ENCODE measurements at regions not wholly inside any gene's neighbourhood (a gene's known extent, or its start where the extent isn't known, plus 50 kb on each side); places are given as distances from the start of the nearest gene placed in this dataset.

- DNase-seq (ENCODE audit: insufficient read length, low spot score): no peak
- FAIRE-seq: no peak
- TF ChIP-seq SPI1 (IDR thresholded peaks at IDR 0.05; ENCODE audit: low read depth, low read length) (no peak), POLR2AphosphoS5 (IDR thresholded peaks at IDR 0.05; ENCODE audit: low read depth, low read length) (no peak)
Observed at GRCh38 chr1:218728898-218729565, 383.9 kb downstream of the TGFB2 start.

GRCh38 chr1:218735436-218736032, 390.4 kb downstream of the TGFB2 start:
- FAIRE-seq (no peak), DNase-seq (ENCODE audit: insufficient read length, low spot score) (no peak)
- TF ChIP-seq TAF1 (IDR thresholded peaks at IDR 0.05; ENCODE audit: low read depth, low read length): no peak
- TF ChIP-seq POU2F2 (IDR thresholded peaks at IDR 0.05; ENCODE audit: low read depth, low read length): no peak
- TF ChIP-seq POLR2AphosphoS5 (IDR thresholded peaks at IDR 0.05; ENCODE audit: low read depth, low read length): no peak

- FAIRE-seq: no peak
- TF ChIP-seq TAF1 (IDR thresholded peaks at IDR 0.05; ENCODE audit: low read depth, low read length): no peak
- no peak for TF ChIP-seq POLR2A (IDR thresholded peaks at IDR 0.05; ENCODE audit: low read depth, low read length)
- no peak for TF ChIP-seq SPI1 (IDR thresholded peaks at IDR 0.05; ENCODE audit: low read depth, low read length)
- TF ChIP-seq PAX5 (IDR thresholded peaks at IDR 0.05; ENCODE audit: insufficient read depth, low read length, severe bottlenecking): no peak
- TF ChIP-seq POLR2AphosphoS5 (IDR thresholded peaks at IDR 0.05; ENCODE audit: low read depth, low read length): no peak
- TF ChIP-seq POU2F2 (IDR thresholded peaks at IDR 0.05; ENCODE audit: low read depth, low read length): no peak
- no peak for DNase-seq (ENCODE audit: insufficient read length, low spot score)
Observed at GRCh38 chr1:218739426-218739825, 394.3 kb downstream of the TGFB2 start.

GRCh38 chr1:218741852-218742251, 396.7 kb downstream of the TGFB2 start:
- DNase-seq (ENCODE audit: insufficient read length, low spot score) (no peak), FAIRE-seq (no peak)
- TF ChIP-seq TAF1 (IDR thresholded peaks at IDR 0.05; ENCODE audit: low read depth, low read length): no peak
- no peak for TF ChIP-seq SPI1 (IDR thresholded peaks at IDR 0.05; ENCODE audit: low read depth, low read length)
- no peak for TF ChIP-seq POU2F2 (IDR thresholded peaks at IDR 0.05; ENCODE audit: low read depth, low read length)
- no peak for TF ChIP-seq PAX5 (IDR thresholded peaks at IDR 0.05; ENCODE audit: insufficient read depth, low read length, severe bottlenecking)
- TF ChIP-seq POLR2A (IDR thresholded peaks at IDR 0.05; ENCODE audit: low read depth, low read length): no peak
- no peak for TF ChIP-seq POLR2AphosphoS5 (IDR thresholded peaks at IDR 0.05; ENCODE audit: low read depth, low read length)

GRCh38 chr1:218742467-218743262, 397.5 kb downstream of the TGFB2 start:
- TF ChIP-seq POLR2AphosphoS5 (IDR thresholded peaks at IDR 0.05; ENCODE audit: low read depth, low read length): no peak
- TF ChIP-seq POLR2A (IDR thresholded peaks at IDR 0.05; ENCODE audit: low read depth, low read length): no peak
- TF ChIP-seq TAF1 (IDR thresholded peaks at IDR 0.05; ENCODE audit: low read depth, low read length): no peak
- TF ChIP-seq SPI1 (IDR thresholded peaks at IDR 0.05; ENCODE audit: low read depth, low read length): no peak
- no peak for TF ChIP-seq POU2F2 (IDR thresholded peaks at IDR 0.05; ENCODE audit: low read depth, low read length)
- TF ChIP-seq PAX5 (IDR thresholded peaks at IDR 0.05; ENCODE audit: insufficient read depth, low read length, severe bottlenecking): no peak
- no peak for DNase-seq (ENCODE audit: insufficient read length, low spot score)
- FAIRE-seq: no peak

GRCh38 chr1:218743861-218744505, 398.8 kb downstream of the TGFB2 start:
- TF ChIP-seq SPI1 (IDR thresholded peaks at IDR 0.05; ENCODE audit: low read depth, low read length) (no peak), PAX5 (IDR thresholded peaks at IDR 0.05; ENCODE audit: insufficient read depth, low read length, severe bottlenecking) (no peak), TAF1 (IDR thresholded peaks at IDR 0.05; ENCODE audit: low read depth, low read length) (no peak), POLR2A (IDR thresholded peaks at IDR 0.05; ENCODE audit: low read depth, low read length) (no peak), POLR2AphosphoS5 (IDR thresholded peaks at IDR 0.05; ENCODE audit: low read depth, low read length) (no peak), POU2F2 (IDR thresholded peaks at IDR 0.05; ENCODE audit: low read depth, low read length) (no peak)
- FAIRE-seq: no peak

GRCh38 chr1:218748071-218748470, 402.9 kb downstream of the TGFB2 start:
- no peak for TF ChIP-seq POU2F2 (IDR thresholded peaks at IDR 0.05; ENCODE audit: low read depth, low read length)
- no peak for TF ChIP-seq SPI1 (IDR thresholded peaks at IDR 0.05; ENCODE audit: low read depth, low read length)
- no peak for TF ChIP-seq POLR2AphosphoS5 (IDR thresholded peaks at IDR 0.05; ENCODE audit: low read depth, low read length)
- no peak for TF ChIP-seq PAX5 (IDR thresholded peaks at IDR 0.05; ENCODE audit: insufficient read depth, low read length, severe bottlenecking)
- no peak for TF ChIP-seq POLR2A (IDR thresholded peaks at IDR 0.05; ENCODE audit: low read depth, low read length)
- TF ChIP-seq TAF1 (IDR thresholded peaks at IDR 0.05; ENCODE audit: low read depth, low read length): no peak
- FAIRE-seq (no peak), DNase-seq (ENCODE audit: insufficient read length, low spot score) (no peak)

More at GRCh38 chr1:218743861-218744505, 398.8 kb downstream of the TGFB2 start:
- no peak for DNase-seq (ENCODE audit: insufficient read length, low spot score)

- no peak for FAIRE-seq
- TF ChIP-seq SPI1 (IDR thresholded peaks at IDR 0.05; ENCODE audit: low read depth, low read length) (no peak), POU2F2 (IDR thresholded peaks at IDR 0.05; ENCODE audit: low read depth, low read length) (no peak), POLR2AphosphoS5 (IDR thresholded peaks at IDR 0.05; ENCODE audit: low read depth, low read length) (no peak)
- DNase-seq (ENCODE audit: insufficient read length, low spot score): no peak
Observed at GRCh38 chr1:218750216-218750970, 405.3 kb downstream of the TGFB2 start.
